HG03442 (cell line): ENCODE measurements at regions not wholly inside any gene's neighbourhood (a gene's known extent, or its start where the extent isn't known, plus 50 kb on each side); places are given as distances from the start of the nearest gene placed in this dataset.
A peak's percentile ranks its signal among the peaks of the same experiment; 100 is the strongest.
"Not testable (repeated sequence)": the region's sequence is repeated elsewhere in the genome, so short reads cannot be mapped to it uniquely, and the experiment has no call there.

Source experiments
- ATAC-seq: cut with Tn5 transposase; IDR thresholded peaks from one replicate; pipeline ENCODE4 v1.9.1; 2021; ENCODE audit warnings: mild to moderate bottlenecking, moderate library complexity; ENCODE audit not compliant: unreplicated experiment

DNA sequence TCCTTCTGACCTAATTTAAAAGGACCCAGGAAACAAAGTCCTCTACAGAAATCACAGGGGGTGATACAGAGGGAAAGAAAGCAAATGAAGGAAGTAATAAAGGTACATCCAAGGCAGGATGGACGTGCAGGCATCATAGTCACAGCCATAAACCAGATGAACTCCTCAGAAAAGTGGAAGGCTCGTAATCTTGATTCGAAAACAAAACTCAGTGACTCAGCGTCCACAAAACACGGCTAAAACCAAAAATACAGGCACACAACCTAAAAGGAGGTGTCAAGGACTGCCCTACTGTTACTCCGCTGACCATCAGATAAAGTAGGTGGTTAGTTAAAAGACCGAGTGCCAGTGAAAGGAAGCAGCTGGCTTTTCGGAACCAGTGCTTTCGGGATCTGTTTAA is 81.5 kb downstream of the TRIM69 start:
- not testable (repeated sequence) for ATAC-seq

DNA sequence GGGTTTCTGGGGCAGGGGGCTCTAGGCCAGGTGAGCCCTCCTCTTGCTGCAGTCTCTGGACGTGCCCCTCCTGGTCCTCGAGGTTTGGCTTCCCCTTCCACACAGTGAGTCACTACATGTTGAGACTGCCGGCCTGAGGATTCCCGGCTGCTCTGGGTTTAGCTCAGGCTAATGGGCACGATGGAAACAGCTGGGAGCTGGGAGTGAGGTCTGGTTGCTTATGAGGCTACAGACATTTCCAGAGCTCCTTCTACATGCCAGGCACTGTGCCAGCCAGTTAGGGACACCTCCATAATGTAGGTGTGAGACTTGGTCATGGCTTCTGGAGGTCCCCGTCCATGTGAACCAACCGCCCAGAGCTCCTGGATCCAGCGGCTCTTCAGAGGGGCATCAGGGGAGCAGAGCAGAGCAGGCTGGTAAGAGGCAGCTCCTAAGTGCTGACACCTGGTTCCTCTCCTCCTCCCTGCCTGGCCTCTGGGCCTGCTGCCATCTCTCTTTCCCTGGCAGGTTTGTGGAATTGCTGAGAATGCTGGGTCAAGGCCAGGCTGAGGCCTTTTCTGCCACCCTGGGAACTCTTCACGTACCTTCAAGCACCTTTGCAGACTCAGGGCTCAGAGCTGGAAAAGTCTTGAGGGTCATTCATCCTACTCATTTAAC is 83.1 kb downstream of the TRIM69 start:
- ATAC-seq, result not testable (repeated sequence)

DNA sequence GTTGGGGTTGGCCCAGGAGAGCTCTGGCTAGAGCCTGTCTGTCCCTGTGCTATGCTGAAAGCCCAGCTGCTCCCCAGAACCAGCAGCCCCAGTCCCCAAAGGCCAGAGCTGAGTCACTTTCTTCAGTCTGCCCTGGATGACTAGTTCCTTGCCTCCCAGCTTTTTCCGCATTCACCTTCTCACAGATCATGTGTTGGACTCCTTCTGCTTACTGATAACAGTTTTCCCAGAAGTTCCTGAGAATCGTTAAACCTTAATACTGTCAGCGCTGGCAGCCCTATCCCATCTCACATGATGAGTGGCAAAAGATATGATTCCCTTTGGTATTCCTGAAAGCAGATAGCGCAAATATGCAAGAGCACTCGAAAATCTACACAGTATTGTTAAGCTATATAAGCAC is 84.2 kb downstream of the TRIM69 start:
- ATAC-seq, result not testable (repeated sequence)

DNA sequence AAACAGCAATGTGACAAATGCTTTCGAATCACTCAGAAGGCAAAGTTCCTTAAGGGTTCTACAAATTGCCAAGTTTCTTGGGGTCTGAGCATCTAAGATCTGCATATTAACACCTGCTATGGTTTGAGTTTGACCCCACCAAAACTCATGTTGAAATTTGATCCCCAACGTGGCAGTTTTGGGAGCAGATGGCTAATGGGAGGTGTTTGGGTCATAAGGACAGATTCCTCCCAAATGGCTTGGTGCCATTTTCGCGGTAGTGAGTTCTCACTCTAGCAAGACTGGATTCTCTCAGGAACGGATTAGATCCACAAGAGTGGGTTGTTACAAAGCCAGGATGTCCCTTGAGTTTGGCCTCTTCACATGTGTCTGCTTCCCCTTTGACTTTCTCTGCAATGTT is 84.6 kb downstream of the TRIM69 start:
- ATAC-seq, result not testable (repeated sequence)

DNA sequence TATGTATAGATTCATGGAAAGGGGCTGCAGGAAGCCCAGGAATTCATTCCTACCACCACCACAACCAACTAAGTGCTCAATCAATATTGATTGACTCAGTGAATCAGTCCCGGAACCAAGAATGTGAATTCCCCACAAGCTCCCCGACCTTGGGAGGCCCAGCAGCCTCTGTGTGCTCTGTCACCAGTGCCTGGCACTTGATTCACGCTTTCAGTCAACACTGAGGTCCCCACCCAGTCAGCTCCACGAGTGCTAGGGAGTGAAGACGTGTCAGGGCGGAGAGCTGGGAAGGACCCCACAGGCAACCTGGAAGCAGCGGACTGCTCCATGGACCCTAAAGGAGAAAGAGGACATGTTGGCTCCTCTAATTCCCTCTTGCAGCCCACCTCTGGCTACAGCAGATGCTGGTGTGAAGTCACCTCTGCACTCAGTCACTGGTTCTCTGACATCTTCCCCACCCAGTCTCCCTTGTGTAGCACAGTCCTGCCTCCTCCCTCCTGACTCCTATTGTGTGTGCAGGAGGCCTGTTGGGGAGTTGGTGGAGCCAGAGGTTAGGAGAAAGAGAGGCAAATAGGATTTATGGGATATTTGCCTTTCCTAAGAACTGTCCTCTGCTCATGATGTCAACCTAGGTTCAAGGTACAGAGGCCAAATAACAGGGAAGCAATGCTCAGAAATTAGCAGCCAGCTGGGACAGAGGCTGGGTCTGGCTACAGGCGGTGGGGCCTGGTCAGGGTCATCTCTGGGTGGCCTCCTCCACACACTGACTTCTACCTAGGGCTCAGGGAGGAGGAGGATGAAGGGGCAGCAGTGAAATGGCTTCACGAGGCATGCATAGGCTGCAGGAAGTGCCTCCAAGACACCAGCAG is 88.2 kb downstream of the TRIM69 start:
- not testable (repeated sequence) for ATAC-seq

DNA sequence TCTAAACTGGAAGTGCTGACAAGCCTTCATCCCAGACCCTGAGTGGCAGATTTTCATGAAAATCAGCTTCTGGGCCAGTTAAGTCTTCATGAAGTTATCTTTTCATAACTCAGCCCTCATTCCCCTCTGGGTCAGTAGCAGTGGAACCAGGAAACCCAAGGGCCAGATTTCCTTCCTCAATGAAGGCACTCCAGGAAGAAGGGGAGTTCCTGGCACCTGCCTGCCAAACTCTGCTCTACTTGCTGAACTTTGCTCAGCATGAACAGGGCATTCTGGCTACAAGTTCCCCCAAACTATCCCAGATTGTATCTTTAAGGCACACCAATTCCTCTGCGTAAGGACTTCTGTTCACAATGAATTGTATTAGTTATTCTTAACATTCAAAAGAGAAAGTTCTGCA is 90.3 kb downstream of the TRIM69 start:
- ATAC-seq, result not testable (repeated sequence)

DNA sequence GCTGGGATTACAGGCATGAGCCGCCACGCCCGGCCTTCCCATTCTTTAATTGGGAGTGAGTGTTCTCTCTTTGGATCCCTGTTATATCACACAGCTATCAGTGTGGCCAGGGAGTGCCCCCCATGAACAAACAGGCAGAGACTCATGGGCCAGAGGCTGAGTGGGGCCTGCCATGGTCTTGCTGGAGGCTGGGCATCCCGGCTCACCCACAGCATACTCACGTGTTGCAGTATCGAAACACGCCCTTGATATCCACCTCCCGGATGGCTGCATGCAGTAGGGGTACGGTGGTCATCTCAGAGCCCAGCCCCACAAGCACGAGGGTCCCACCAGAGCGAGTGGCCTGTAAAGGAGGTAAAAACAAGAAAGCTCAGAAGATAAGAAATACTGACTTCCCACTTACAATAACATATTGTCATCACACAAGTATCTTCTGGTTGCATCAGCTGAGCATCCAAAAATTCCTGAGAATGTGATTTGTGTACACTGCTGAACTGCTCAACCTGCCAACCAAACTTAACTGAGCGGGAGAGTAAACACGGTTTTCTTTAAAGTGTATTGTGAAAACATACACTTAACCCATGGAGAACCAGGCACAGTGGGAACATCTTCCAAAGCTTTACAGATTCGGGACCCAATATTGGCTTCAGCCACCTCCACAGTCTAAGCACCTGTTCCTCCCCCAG is 92.0 kb downstream of the TRIM69 start:
- ATAC-seq, result not testable (repeated sequence)

DNA sequence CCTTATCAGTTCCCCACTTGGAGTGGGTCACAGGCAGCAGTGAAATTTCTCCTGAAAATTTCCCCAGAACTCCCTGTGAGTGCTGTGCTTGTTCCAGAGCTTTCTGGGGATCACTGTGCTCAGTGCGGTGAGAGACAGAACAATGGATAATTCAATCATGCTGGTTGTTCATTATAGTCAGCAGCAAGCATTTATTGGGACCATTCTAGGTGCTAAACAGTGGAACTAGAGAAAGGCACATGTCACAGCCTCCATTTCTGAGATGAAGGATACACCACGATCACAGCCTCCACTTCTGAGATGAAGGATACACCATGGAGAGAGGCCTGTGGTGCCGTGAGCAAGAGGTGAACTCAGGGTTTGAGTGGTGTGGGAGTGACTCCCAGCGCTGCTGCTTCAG is 92.8 kb downstream of the TRIM69 start:
- not testable (repeated sequence) for ATAC-seq

DNA sequence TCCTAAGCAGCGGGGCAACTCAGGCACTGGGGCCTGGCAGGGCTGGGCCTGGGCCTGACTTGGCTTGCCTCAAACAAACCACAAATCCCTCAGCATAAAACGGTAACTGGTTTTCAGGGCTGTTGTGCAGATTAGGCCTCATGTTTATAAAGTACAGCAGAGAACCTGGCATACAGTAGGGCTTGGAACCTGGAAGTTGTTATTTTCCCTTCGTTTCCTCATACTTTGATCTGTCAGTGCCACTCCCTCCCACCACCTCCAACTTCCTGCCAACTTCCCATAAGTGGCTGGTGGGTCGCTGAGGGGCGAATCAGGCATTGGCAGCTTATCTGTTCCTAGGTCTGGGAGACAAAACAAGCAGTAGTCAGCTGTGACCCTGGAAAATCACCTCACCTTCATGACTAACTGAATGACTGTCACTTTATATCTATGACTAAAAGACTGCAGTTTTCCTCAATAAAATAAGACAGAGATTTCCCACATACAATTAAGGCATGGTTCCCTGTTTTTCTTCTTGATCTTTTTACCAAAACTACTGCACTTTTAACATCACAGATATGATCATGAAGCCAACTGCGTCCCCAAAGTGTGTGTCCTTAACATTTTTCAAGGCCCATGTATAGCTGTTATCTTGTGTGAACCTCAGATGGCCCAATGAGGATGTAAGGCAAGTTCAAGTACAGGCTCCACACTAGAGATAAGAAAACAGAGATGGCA is 94.5 kb downstream of the TRIM69 start:
- ATAC-seq, result not testable (repeated sequence)

DNA sequence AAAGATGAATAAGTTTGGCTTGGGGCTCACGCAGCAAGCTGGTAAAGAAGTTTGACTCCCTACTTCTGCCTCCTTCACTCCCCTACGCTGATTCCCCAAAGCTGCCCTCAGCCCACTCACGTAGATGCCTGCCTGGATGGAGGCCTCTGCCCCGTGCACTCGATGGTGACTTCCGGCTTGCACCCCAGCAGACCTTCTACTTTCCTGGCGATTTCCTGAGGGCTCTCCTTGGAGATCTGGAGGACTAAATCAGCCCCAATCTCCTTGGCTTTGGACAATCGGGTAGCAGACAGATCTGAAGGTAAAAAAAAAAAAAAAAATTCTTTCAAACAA is 95.0 kb downstream of the TRIM69 start:
- not testable (repeated sequence) for ATAC-seq

DNA sequence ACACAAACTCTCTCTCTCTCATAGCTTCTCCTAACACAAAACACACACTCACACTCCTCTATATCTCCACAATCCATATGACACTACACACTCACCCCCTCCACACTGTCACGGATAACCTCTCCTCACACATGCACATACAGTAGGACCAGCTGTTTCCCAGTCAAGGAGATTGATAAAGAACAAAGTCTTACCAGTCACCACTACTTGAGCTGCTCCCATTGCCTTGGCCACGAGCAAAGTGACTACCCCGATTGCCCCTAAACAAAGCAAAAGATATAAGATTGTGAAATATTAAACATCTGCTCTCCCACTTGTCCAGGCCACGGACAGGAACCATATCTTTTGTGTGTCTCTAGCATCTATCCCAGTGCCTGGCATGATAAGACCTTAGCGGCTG is 95.8 kb downstream of the TRIM69 start:
- ATAC-seq, result not testable (repeated sequence)

DNA sequence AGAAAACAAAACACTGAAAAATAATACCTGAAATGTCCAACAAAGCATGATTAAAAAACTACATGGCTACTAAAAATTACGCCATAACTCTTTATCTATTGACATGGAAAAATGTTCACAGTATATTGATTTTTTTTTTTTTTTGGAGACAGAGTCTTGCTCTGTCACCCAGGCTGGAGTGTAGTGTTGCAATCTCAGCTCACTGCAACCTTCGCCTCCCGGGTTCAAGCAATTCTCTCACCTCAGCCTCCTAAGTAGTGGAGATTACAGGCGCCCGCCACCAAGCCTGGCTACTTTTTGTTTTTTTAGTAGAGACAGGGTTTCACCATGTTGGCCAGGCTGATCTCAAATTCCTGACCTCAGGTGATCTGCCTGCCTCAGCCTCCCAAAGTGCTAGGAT is 96.8 kb downstream of the TRIM69 start:
- ATAC-seq, result not testable (repeated sequence)

DNA sequence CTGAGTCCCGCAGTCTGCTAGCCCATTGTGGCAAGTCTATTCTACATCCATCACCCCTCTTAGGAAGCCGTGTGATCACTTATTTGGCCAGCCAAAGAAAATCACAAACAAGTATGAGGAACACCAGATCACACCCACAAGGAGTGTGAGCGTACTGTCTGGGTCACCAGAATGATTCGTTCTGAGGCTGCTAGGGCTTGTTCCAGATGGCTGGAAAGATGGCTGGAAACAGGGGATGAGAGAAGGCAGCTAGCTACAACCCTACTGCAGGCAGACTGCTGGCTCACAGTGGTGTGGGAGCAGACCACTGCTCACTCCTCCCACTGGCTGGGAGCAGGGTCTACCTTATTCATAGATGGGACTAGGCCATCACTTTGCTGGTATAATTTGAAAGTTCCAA is 97.4 kb downstream of the TRIM69 start:
- not testable (repeated sequence) for ATAC-seq

DNA sequence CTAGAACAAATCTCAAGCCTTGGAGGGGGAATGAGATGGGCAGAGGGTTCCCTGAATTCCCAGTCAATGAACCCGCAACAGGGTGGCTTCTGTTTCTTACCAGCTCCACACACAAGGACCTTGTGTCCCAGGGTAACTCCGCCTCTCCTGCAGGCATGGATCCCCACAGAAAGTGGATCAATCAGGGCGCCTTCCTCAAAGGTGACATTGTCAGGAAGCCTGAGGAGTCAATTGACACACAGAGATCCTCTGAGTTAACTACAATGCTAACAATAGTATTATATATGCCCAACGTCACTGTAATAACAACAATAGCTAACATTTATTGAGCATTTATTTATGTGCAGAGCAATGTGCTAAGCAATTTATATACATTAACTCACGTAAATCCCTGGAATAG is 98.8 kb downstream of the TRIM69 start:
- not testable (repeated sequence) for ATAC-seq

DNA sequence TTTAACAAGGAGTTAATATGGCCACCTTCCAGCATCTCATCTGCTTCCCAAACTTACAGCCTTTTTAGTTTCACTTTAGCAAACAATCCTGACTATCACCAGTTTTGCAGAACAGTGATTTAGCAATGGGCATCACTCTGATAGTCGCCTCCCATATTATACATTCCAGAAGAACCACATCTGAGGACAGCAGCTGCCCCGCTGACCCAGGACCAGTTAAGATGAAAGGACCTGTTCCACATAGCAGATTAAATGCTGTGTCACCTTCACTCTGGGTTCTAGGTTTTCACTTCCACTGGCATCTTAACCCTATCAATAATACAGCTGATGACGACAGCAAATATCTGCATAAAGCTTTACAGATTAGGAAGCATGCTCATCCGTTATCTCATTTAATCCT is 99.8 kb downstream of the TRIM69 start:
- ATAC-seq, result no peak

DNA sequence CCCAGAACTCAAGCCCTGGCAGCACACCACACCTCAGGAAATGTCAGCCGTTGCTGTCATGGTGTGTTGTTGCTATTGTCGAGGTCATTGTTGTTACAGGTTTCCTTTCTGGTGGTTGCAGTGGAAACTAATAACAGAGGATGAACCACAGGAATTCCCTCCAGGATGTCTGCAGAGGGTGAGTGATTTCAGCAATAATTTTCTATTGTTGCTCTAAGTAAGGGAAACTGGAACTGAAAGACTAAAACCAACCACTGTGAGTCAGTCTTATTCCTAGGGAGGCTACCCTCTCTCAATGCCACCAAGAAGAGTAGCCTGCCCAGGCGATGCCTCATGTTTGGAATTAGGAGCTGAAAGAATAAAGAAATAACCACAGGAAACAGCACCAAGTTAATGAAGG is 102.6 kb downstream of the TRIM69 start:
- peak; percentile 43 for ATAC-seq

DNA sequence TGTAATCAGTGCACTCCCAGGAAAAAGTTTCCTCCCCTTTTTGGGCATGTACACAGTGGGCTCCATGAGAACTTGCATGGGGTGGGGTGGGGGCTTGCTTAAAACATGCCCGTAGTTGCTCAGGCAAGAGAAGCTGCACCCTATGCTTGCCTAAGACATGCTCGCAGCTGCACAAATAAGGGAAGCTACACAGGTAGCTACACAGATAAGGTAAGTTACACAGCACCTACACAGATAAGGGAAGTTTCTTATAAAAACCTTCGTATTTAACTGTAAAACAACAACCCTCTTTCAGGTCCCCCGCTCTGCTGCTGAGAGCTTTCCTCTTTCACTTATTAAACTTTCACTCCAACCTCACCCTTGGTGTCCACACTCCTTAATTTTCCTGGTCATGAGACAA is 105.4 kb downstream of the TRIM69 start:
- not testable (repeated sequence) for ATAC-seq

DNA sequence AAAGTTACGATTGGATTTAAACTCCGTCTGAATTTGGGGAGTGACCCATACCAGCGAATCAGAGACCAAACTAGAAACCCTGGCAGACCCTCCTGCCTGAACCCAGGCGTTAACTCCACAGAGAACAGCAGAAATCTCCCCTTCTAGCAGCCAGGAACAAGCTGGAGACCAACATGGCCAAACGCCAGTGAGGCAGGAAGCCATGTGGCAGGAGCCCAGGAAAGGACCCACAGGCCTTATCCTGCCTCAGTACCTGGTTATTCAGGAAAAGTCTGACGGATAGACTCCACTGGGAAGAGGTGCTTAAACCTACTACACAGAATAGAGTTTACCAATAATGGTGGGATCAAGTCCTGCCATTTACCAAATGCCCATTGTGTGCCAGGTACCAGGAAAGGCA is 106.6 kb downstream of the TRIM69 start:
- not testable (repeated sequence) for ATAC-seq

DNA sequence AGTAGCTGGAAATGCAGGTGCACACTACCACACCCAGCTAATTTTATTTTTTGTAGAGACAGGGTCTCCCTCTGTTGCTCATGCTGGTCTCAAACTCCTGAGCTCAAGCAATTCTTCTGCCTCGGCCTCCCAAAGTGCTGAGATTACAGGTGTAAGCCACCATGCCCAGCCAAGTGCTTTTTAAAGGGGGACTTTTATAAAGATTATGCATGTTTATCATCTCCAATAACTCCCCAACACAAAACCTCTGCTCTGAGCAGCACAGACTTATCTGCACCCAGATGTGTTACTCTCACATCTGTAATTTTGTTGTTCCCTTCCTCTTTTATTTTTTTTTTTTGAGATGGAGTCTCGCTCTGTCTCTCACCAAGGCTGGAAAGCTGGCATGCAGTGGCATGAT is 108.6 kb downstream of the TRIM69 start:
- not testable (repeated sequence) for ATAC-seq

DNA sequence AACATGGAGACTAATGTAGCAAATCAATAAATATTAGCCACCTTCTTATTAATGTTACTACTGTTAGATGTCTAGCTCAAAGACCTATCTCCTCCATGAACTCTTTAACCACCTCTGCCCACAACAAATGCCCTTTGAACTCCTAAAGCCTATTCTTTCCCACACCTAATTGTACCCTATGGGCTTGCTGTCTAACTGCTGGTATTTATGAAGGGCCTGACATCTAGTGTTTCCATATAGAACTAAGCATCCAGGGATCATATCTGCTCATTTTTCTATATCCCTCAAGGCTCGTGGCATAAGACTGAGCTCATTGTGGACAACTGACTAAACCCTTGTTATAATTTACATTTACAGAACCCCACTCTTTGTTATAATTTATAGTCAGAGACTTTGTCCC is 109.8 kb downstream of the TRIM69 start:
- not testable (repeated sequence) for ATAC-seq

DNA sequence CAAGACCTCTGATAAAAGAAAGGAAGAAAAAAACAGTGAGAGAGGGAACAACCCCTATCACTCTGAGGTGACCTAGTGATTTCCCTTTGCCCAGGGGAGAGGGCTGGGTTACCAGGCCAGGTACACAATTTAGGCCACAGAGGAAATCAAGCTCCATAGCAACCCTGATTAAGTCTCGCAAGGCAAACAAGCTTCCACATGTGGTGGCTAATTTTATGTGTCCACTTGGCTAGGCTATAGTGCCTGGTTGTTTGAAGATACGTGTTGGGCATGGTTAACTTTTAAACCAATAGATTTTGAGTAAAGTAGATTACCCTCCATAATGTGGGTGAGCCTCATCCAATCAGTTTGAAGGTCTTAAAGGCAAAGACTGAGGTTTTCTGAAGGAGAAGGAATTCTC is 108.9 kb upstream of the TERB2 start:
- not testable (repeated sequence) for ATAC-seq
